ENCODE measurements at regions not wholly inside any gene's neighbourhood (a gene's known extent, or its start where the extent isn't known, plus 50 kb on each side); places are given as distances from the start of the nearest gene placed in this dataset.
"Not testable (repeated sequence)": the region's sequence is repeated elsewhere in the genome, so short reads cannot be mapped to it uniquely, and the experiment has no call there.

GRCh38 chr9:41272879-41273548 lies 83.9 kb upstream of the ZNG1F start:
- peak; percentile 34 to 36 for DNase-seq

GRCh38 chr9:41270992-41271391 lies 81.9 kb upstream of the ZNG1F start:
- DNase-seq = not testable (repeated sequence)

- DNase-seq = not testable (repeated sequence)
These were observed 80.4 kb upstream of the ZNG1F start for GRCh38 chr9:41269471-41269870.

- not testable (repeated sequence) for DNase-seq
These were observed 79.9 kb upstream of the ZNG1F start for GRCh38 chr9:41269054-41269453.

- not testable (repeated sequence) for DNase-seq
These were observed 77.5 kb upstream of the ZNG1F start for GRCh38 chr9:41266602-41267001.

- not testable (repeated sequence) for DNase-seq
These were observed 76.9 kb upstream of the ZNG1F start for GRCh38 chr9:41266000-41266399.

GRCh38 chr9:41251973-41252372 lies 62.9 kb upstream of the ZNG1F start:
- DNase-seq = not testable (repeated sequence)

- DNase-seq = not testable (repeated sequence)
These were observed 62.0 kb upstream of the ZNG1F start for GRCh38 chr9:41251101-41251500.

- DNase-seq = not testable (repeated sequence)
These were observed 57.6 kb upstream of the ZNG1F start for GRCh38 chr9:41246702-41247101.
